ENCODE measurements at regions not wholly inside any gene's neighbourhood (a gene's known extent, or its start where the extent isn't known, plus 50 kb on each side); places are given as distances from the start of the nearest gene placed in this dataset.

- Mint-ChIP-seq H3K9me3 (ENCODE audit: insufficient read depth) (no peaks in the 10 kb centered on the region), H3K4me1 (no peaks in the 10 kb centered on the region), H3K27ac (no peak overlapping the region), H3K4me3 (no peak overlapping the region), H3K27me3 (no peaks in the 10 kb centered on the region)
- no peak overlapping the region for H3K27ac ChIP-seq (ENCODE audit: low read length in 2 of 2)
- H3K4me2 ChIP-seq (replicated peaks; ENCODE audit: low read depth, low read length, poor library complexity, severe bottlenecking), result no peak overlapping the region
- DNase-seq (no peak), ATAC-seq (ENCODE audit: low read depth) (no peak)
- ChIA-PET CTCF (no interaction called here), POLR2A (no interaction called here)
- no peaks in the 10 kb centered on the region for H3K9me3 ChIP-seq (ENCODE audit: control extremely low read depth in 1 of 3, control insufficient read depth in 2 of 3, insufficient read depth in 1 of 3, low read length in 2 of 3)
- intact Hi-C loops (cut with micrococcal nuclease), result no loop called here
- no peaks in the 10 kb centered on the region for H3K36me3 ChIP-seq (replicated peaks in 1 of 2; ENCODE audit: control extremely low read depth in 1 of 2, control insufficient read depth in 1 of 2, extremely low read depth in 1 of 2, insufficient read depth in 2 of 2, low read length in 1 of 2)
- WGBS (ENCODE audit: insufficient coverage), result no CpG with 5 or more reads among the region's 2 CpGs
- H3K4me3 ChIP-seq (ENCODE audit: control extremely low read depth in 1 of 5, extremely low read depth in 1 of 5, insufficient read depth in 1 of 5, low read depth in 2 of 5, low read length in 4 of 5), result no peak overlapping the region
- H3K27me3 ChIP-seq (replicated peaks in 1 of 4; ENCODE audit: control extremely low read depth in 1 of 4, control insufficient read depth in 3 of 4, insufficient read depth in 4 of 4, low read length in 3 of 4), result no peaks in the 10 kb centered on the region
- no peak overlapping the region for H3K9ac ChIP-seq (ENCODE audit: low read length)
- no peak for TF ChIP-seq EZH2 (IDR thresholded peaks at IDR 0.05; ENCODE audit: borderline replicate concordance, insufficient read depth, low read depth, low read length, poor library complexity, severe bottlenecking)
- TF ChIP-seq CTCF (IDR thresholded peaks at IDR 0.05), result no peak
- H4K20me1 ChIP-seq (ENCODE audit: control insufficient read depth, insufficient read depth, low read length, poor library complexity, severe bottlenecking), result no peaks in the 10 kb centered on the region
- no peaks in the 10 kb centered on the region for H3K79me2 ChIP-seq (ENCODE audit: control insufficient read depth, insufficient read depth, low read length)
- no peak overlapping the region for H2AFZ ChIP-seq (ENCODE audit: insufficient read depth, low read depth, low read length, poor library complexity, severe bottlenecking)
- H3K4me1 ChIP-seq (ENCODE audit: control insufficient read depth in 2 of 2, insufficient read depth in 2 of 2, low read length in 2 of 2), result no peaks in the 10 kb centered on the region
These were observed 101.1 kb downstream of the NAA11 start for GRCh38 chr4:79224777-79225104.

DNA sequence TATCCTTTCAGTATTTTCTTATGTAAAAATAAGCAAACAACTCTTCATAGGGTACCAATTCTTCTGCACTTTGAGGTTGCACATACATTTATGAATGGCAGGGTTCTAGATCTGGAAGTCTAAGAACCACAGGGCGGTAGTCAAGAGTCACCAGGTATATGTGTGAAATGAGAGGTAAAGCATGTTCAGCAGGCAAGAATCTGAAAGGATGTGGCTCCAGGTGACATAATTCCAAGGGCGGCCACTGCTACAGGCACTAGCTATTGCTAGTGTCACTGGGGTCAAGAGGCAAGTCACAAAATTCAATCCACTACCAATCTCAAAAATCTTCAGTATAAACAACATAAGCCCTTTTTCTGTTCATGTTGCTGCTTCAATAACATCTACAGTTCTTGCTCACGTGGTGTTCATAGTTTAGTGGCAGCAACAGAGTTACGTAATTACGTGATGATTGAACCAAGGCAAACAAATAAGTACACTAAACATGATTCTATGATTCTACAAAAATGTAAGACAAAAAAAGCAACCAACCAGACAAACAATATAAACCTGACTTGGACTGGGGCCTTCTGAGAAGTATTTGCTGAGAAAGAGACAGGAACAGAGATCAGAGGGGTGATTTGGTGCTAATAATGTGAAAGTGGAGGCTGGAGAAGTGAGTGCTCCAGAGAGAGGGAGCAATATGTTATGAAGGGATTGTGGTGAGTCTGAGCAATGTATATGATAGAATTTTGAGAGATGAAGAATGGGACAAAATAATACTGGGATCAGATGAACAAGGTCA is 101.7 kb downstream of the NAA11 start:
- ChIA-PET CTCF (no interaction called here), POLR2A (no interaction called here)
- intact Hi-C loops (cut with micrococcal nuclease), result no loop called here
- no peak overlapping the region for H3K9ac ChIP-seq (ENCODE audit: low read length)
- no peak overlapping the region for H3K4me3 ChIP-seq (ENCODE audit: control extremely low read depth in 1 of 5, extremely low read depth in 1 of 5, insufficient read depth in 1 of 5, low read depth in 2 of 5, low read length in 4 of 5)
- H3K4me3 Mint-ChIP-seq, result no peak overlapping the region
- no peaks in the 10 kb centered on the region for H4K20me1 ChIP-seq (ENCODE audit: control insufficient read depth, insufficient read depth, low read length, poor library complexity, severe bottlenecking)
- H3K4me2 ChIP-seq (replicated peaks; ENCODE audit: low read depth, low read length, poor library complexity, severe bottlenecking), result no peak overlapping the region
- H3K4me1 Mint-ChIP-seq, result no peaks in the 10 kb centered on the region
- no peaks in the 10 kb centered on the region for H3K9me3 Mint-ChIP-seq (ENCODE audit: insufficient read depth)
- no peak for DNase-seq
- H2AFZ ChIP-seq (ENCODE audit: insufficient read depth, low read depth, low read length, poor library complexity, severe bottlenecking), result no peak overlapping the region
- H3K79me2 ChIP-seq (ENCODE audit: control insufficient read depth, insufficient read depth, low read length), result no peaks in the 10 kb centered on the region
- H3K27ac Mint-ChIP-seq, result no peak overlapping the region
- TF ChIP-seq CTCF (IDR thresholded peaks at IDR 0.05), result no peak
- TF ChIP-seq EZH2 (IDR thresholded peaks at IDR 0.05; ENCODE audit: borderline replicate concordance, insufficient read depth, low read depth, low read length, poor library complexity, severe bottlenecking), result no peak
- H3K27ac ChIP-seq (ENCODE audit: low read length in 2 of 2), result no peak overlapping the region
- no peak for ATAC-seq (ENCODE audit: low read depth)
- H3K27me3 ChIP-seq (replicated peaks in 1 of 4; ENCODE audit: control extremely low read depth in 1 of 4, control insufficient read depth in 3 of 4, insufficient read depth in 4 of 4, low read length in 3 of 4), result no peaks in the 10 kb centered on the region
- H3K36me3 ChIP-seq (replicated peaks in 1 of 2; ENCODE audit: control extremely low read depth in 1 of 2, control insufficient read depth in 1 of 2, extremely low read depth in 1 of 2, insufficient read depth in 2 of 2, low read length in 1 of 2), result no peaks in the 10 kb centered on the region
- no peaks in the 10 kb centered on the region for H3K4me1 ChIP-seq (ENCODE audit: control insufficient read depth in 2 of 2, insufficient read depth in 2 of 2, low read length in 2 of 2)
- 100% methylated on average over 4 of the region's 5 CpGs for WGBS (ENCODE audit: insufficient coverage)
- no peaks in the 10 kb centered on the region for H3K9me3 ChIP-seq (ENCODE audit: control extremely low read depth in 1 of 3, control insufficient read depth in 2 of 3, insufficient read depth in 1 of 3, low read length in 2 of 3)
- no peaks in the 10 kb centered on the region for H3K27me3 Mint-ChIP-seq
